SK-N-SH treated with all-trans-retinoic acid at 6 μM for 48 hours (cell line): ENCODE measurements at regions not wholly inside any gene's neighbourhood (a gene's known extent, or its start where the extent isn't known, plus 50 kb on each side); places are given as distances from the start of the nearest gene placed in this dataset.

Experiments
- ATAC-seq: fragments of 200-7000 bp; cut with Tn5 transposase; 3 replicates; pipeline ENCODE4 v1.9.1; 2020; ENCODE audit warnings: mild to moderate bottlenecking, moderate library complexity
- ARNTL ChIP-seq: fragments of 450-650 bp; formaldehyde crosslinking; IDR thresholded peaks from 2 replicates; pipeline ENCODE4 v1.5.0; 2020; ENCODE audit warnings: low read depth, mild to moderate bottlenecking, moderate library complexity, borderline replicate concordance
- BACH2 ChIP-seq: fragments of 250-450 bp; sonication (Bioruptor Pico); IDR thresholded peaks from 2 replicates; pipeline ENCODE4 v1.9.0; 2021; ENCODE audit warnings: mild to moderate bottlenecking, borderline replicate concordance
- CREB5 ChIP-seq: fragments of 250-450 bp; sonication (Bioruptor Pico); IDR thresholded peaks from 2 replicates; pipeline ENCODE4 v1.5.1; 2020; ENCODE audit warnings: low read depth, mild to moderate bottlenecking, moderate library complexity
- CSDC2 ChIP-seq: fragments of 250-450 bp; sonication (Bioruptor Pico); IDR thresholded peaks from 2 replicates; pipeline ENCODE4 v1.5.0; 2020; ENCODE audit warnings: mild to moderate bottlenecking, moderate library complexity
- CSRNP3 ChIP-seq: fragments of 250-450 bp; sonication (Bioruptor Pico); IDR thresholded peaks from 2 replicates; pipeline ENCODE4 v1.5.1; 2021; ENCODE audit warnings: mild to moderate bottlenecking, moderate library complexity
- ESRRG ChIP-seq: fragments of 250-450 bp; sonication (Bioruptor Pico); IDR thresholded peaks from 2 replicates; pipeline ENCODE4 v1.6.1; 2021; ENCODE audit warnings: mild to moderate bottlenecking
- GLIS3 ChIP-seq: fragments of 250-450 bp; sonication (Bioruptor Pico); IDR thresholded peaks from 2 replicates; pipeline ENCODE4 v1.5.0; 2020; ENCODE audit warnings: mild to moderate bottlenecking, moderate library complexity
- ISL1 ChIP-seq: fragments of 250-450 bp; sonication (Bioruptor Pico); IDR thresholded peaks from 2 replicates; pipeline ENCODE4 v2.1.2; 2022; ENCODE audit warnings: mild to moderate bottlenecking, moderate library complexity
- OSR1 ChIP-seq: fragments of 250-450 bp; sonication (Bioruptor Pico); IDR thresholded peaks from 2 replicates; pipeline ENCODE4 v1.8.0; 2022; ENCODE audit warnings: moderate library complexity, mild to moderate bottlenecking, inconsistent platforms
- PATZ1 ChIP-seq: fragments of 250-450 bp; sonication (Bioruptor Pico); IDR thresholded peaks from 2 replicates; pipeline ENCODE4 v1.8.0; 2020; ENCODE audit warnings: mild to moderate bottlenecking, moderate library complexity, borderline replicate concordance
- POU6F1 ChIP-seq: fragments of 250-450 bp; sonication (Bioruptor Pico); IDR thresholded peaks from 2 replicates; pipeline ENCODE4 v1.8.0; 2021; ENCODE audit warnings: low read depth, mild to moderate bottlenecking, moderate library complexity, borderline replicate concordance
- PPARA ChIP-seq: fragments of 250-450 bp; sonication (Bioruptor Pico); IDR thresholded peaks from 2 replicates; pipeline ENCODE4 v1.5.0; 2020; ENCODE audit warnings: mild to moderate bottlenecking, borderline replicate concordance
- RARB ChIP-seq: fragments of 250-450 bp; sonication (Bioruptor Pico); IDR thresholded peaks from 2 replicates; pipeline ENCODE4 v1.8.0; 2021; ENCODE audit warnings: mild to moderate bottlenecking, moderate library complexity
- SNAI2 ChIP-seq: fragments of 250-450 bp; sonication (Bioruptor Pico); IDR thresholded peaks from 2 replicates; pipeline ENCODE4 v1.5.0; 2020; ENCODE audit warnings: mild to moderate bottlenecking, moderate library complexity
- TCF4 ChIP-seq: fragments of 250-450 bp; sonication (Bioruptor Pico); IDR thresholded peaks from 2 replicates; pipeline ENCODE4 v1.8.0; 2021; ENCODE audit warnings: mild to moderate bottlenecking, moderate library complexity, borderline replicate concordance
- TOX ChIP-seq: fragments of 250-450 bp; sonication (Bioruptor Pico); IDR thresholded peaks from 2 replicates; pipeline ENCODE4 v1.8.0; 2021; ENCODE audit warnings: mild to moderate bottlenecking, moderate library complexity, borderline replicate concordance
- ZC3H10 ChIP-seq: fragments of 250-450 bp; sonication (Bioruptor Pico); IDR thresholded peaks from 2 replicates; pipeline ENCODE4 v1.5.1; 2021; ENCODE audit warnings: mild to moderate bottlenecking, moderate library complexity
- ZFP3 ChIP-seq: fragments of 250-450 bp; sonication (Bioruptor Pico); IDR thresholded peaks from 2 replicates; pipeline ENCODE4 v1.5.0; 2020; ENCODE audit warnings: mild to moderate bottlenecking, moderate library complexity
- ZFP30 ChIP-seq: fragments of 450-650 bp; formaldehyde crosslinking; IDR thresholded peaks from 2 replicates; pipeline ENCODE4 v1.5.0; 2022; ENCODE audit warnings: mild to moderate bottlenecking, moderate library complexity
- ZNF565 ChIP-seq: fragments of 450-650 bp; formaldehyde crosslinking; conservative IDR thresholded peaks from 2 replicates; pipeline ENCODE4 v1.5.0; 2020; ENCODE audit warnings: low read depth, mild to moderate bottlenecking, moderate library complexity
- ZNF70 ChIP-seq: fragments of 450-650 bp; formaldehyde crosslinking; IDR thresholded peaks from 2 replicates; pipeline ENCODE4 v1.5.0; 2020; ENCODE audit warnings: mild to moderate bottlenecking, moderate library complexity
- ZNF8 ChIP-seq: fragments of 450-650 bp; formaldehyde crosslinking; IDR thresholded peaks from 2 replicates; pipeline ENCODE4 v1.5.0; 2020; ENCODE audit warnings: mild to moderate bottlenecking, moderate library complexity

GRCh38 chr17:70268383-70268782 lies 99.1 kb downstream of the KCNJ2 start:
- TF ChIP-seq PPARA (CRISPR knock-in tag), result no peak
- no peak for TF ChIP-seq RARB (CRISPR knock-in tag)
- no peak for TF ChIP-seq ZNF565
- no peak for TF ChIP-seq OSR1
- TF ChIP-seq TOX (CRISPR knock-in tag), result no peak
- no peak for TF ChIP-seq POU6F1 (CRISPR knock-in tag)
- TF ChIP-seq ZNF8 (CRISPR knock-in tag), result no peak
- TF ChIP-seq ZNF70, result no peak
- no peak for TF ChIP-seq ISL1 (CRISPR knock-in tag)
- TF ChIP-seq CSRNP3 (CRISPR knock-in tag), result no peak
- TF ChIP-seq CREB5 (CRISPR knock-in tag), result no peak
- no peak for ATAC-seq

- no peak for TF ChIP-seq ZFP30 (CRISPR knock-in tag)
- no peak for TF ChIP-seq ZNF70
- no peak for TF ChIP-seq ZC3H10 (CRISPR knock-in tag)
- TF ChIP-seq CSDC2 (CRISPR knock-in tag), result no peak
- no peak for TF ChIP-seq BACH2
- TF ChIP-seq CREB5 (CRISPR knock-in tag), result no peak
- no peak for TF ChIP-seq SNAI2 (CRISPR knock-in tag)
- TF ChIP-seq TOX (CRISPR knock-in tag), result no peak
- TF ChIP-seq GLIS3, result no peak
- no peak for TF ChIP-seq ZNF565
- no peak for TF ChIP-seq ISL1 (CRISPR knock-in tag)
- TF ChIP-seq RARB (CRISPR knock-in tag), result no peak
- TF ChIP-seq ARNTL, result no peak
- ATAC-seq, result no peak
Observed at GRCh38 chr17:70270554-70270953, 101.2 kb downstream of the KCNJ2 start.

- TF ChIP-seq ZNF8 (CRISPR knock-in tag) (no peak), TCF4 (no peak), ZNF70 (no peak), PATZ1 (no peak), ZFP3 (CRISPR knock-in tag) (no peak), POU6F1 (CRISPR knock-in tag) (no peak), CREB5 (CRISPR knock-in tag) (no peak), GLIS3 (no peak), ESRRG (CRISPR knock-in tag) (no peak), CSDC2 (CRISPR knock-in tag) (no peak), CSRNP3 (CRISPR knock-in tag) (no peak), OSR1 (no peak), ISL1 (CRISPR knock-in tag) (no peak)
- ATAC-seq, result no peak
Observed at GRCh38 chr17:70271200-70271599, 101.9 kb downstream of the KCNJ2 start.
